Heart left ventricle (tissue), 16 donors: ENCODE measurements at regions not wholly inside any gene's neighbourhood (a gene's known extent, or its start where the extent isn't known, plus 50 kb on each side); places are given as distances from the start of the nearest gene placed in this dataset.
"Not testable (repeated sequence)": the region's sequence is repeated elsewhere in the genome, so short reads cannot be mapped to it uniquely, and the experiment has no call there.

Experiments
- ATAC-seq, 4 donors: fragments of 200-7000 bp; cut with Tn5 transposase; one replicate each; pipeline ENCODE4 v1.9.1; 2020 to 2022; ENCODE audit warnings: moderate library complexity in 4 of 4, mild to moderate bottlenecking in 3 of 4, moderate number of reproducible peaks in 1 of 4
- DNase-seq, 5 donors: peaks; one replicate each; pipeline ENCODE4 v3.0.0-alpha.2; 2020
- H3K27ac ChIP-seq, 12 donors: fragments of 200-600 bp; sonication (generic) in 4 of 12; one replicate each; pipeline versions ENCODE4 v1.5.0 to v1.8.0; 2016 to 2022; ENCODE audit warnings: mild to moderate bottlenecking in 2 of 12
- H3K27me3 ChIP-seq, 9 donors: fragments of 200-600 bp; sonication (generic) in 2 of 9; one replicate each; pipeline versions ENCODE4 v1.5.1 to v1.8.0; 2016 to 2022; ENCODE audit warnings: mild to moderate bottlenecking in 3 of 9
- H3K36me3 ChIP-seq, 9 donors: fragments of 200-600 bp; sonication (generic) in 2 of 9; one replicate each; pipeline versions ENCODE4 v1.5.0 to v1.8.0; 2018 to 2022; ENCODE audit warnings: mild to moderate bottlenecking in 2 of 9
- H3K4me1 ChIP-seq, 12 donors: fragments of 200-600 bp; sonication (generic) in 4 of 12; one replicate each; pipeline versions ENCODE4 v1.5.0 to v1.8.0; 2016 to 2022; ENCODE audit warnings: mild to moderate bottlenecking in 3 of 12
- H3K4me3 ChIP-seq, 12 donors: fragments of 200-600 bp; sonication (generic) in 4 of 12; one replicate each; pipeline versions ENCODE4 v1.5.0 to v1.8.0; 2017 to 2022; ENCODE audit warnings: mild to moderate bottlenecking in 9 of 12, moderate library complexity in 4 of 12
- H3K9me3 ChIP-seq, 12 donors: fragments of 200-600 bp; sonication (generic) in 4 of 12; one replicate each; pipeline versions ENCODE4 v1.5.0 to v1.8.0; 2016 to 2022; ENCODE audit warnings: mild to moderate bottlenecking in 1 of 12
- CTCF ChIP-seq, 12 donors: fragments of 200-600 bp; sonication (generic) in 4 of 12; IDR thresholded peaks; one replicate each; pipeline versions ENCODE4 v1.5.0 to v1.8.0; 2018 to 2022; ENCODE audit warnings: antibody characterized with exemption in 12 of 12, mild to moderate bottlenecking in 5 of 12
- POLR2A ChIP-seq, 2 donors: fragments of 450-650 bp; IDR thresholded peaks; one replicate each; pipeline ENCODE4 v1.6.1; 2017; ENCODE audit warnings: antibody characterized with exemption in 2 of 2, mild to moderate bottlenecking in 2 of 2, moderate library complexity in 2 of 2
- WGBS, 4 donors: extraction: QIAGEN DNeasy Blood & Tissue Kit in 2 of 4; methylation state at CpG; one replicate each; pipeline versions ENCODE4 v1.1.5 to v1.1.7; 2013 to 2018; 5-methylcytosine and 5-hydroxymethylcytosine counted together
- intact Hi-C, 10 donors: fragments of 100-400 bp; cut with DNase I; formaldehyde crosslinking; loops; one replicate each; pipeline versions ENCODE4 v1.11.1 to v1.14.2; 2022
- donor health status: ischemic (EF 13 %, LVEDD 7.1; RV severe dilation, severe dysfunction).
- donor health status: healthy with polysubstance abuse.
- donor health status: DM: no; HTN: yes; CAD: no.
- donor health status: DM: no; HTN: no; CAD: no.
- donor health status: ischemic (EF 25% LVEDD 6.9; RV normal size, moderate dysfunction).
- donor health status: ischemic (EF 25% LVEDD 5.7; RV mildly dilated, moderate dysfunction).
- donor health status: healthy.
- donor health status: DM: yes; HTN: yes; CAD: no.
- donor health status: ischemic (EF 35%, LVEDD 5.7; RV mildly dilated, moderate dysfunction).
- donor health status: nonischemic (EF 11% LVEDD 7.7; RV severe dilation, severe dysfunction).
- donor health status: DM: yes; HTN: yes; CAD: no.
- donor health status: PGD.
- donor health status: ischemic (EF 29% LVEDD 5.4; RV normal size, mild dysfunction).
- donor health status: nonischemic (EF 23%, LVEDD 6.1; RV moderate dilation, normal function).

- Histone ChIP-seq H3K4me3 (no peak overlapping the region), H3K9me3 (no peaks in the 10 kb centered on the region), H3K27me3 (no peaks in the 10 kb centered on the region), H3K4me1 (no peaks in the 10 kb centered on the region), H3K27ac (no peak overlapping the region), H3K36me3 (no peaks in the 10 kb centered on the region)
- intact Hi-C loops: no loop called here
- 81 to 100% (median 88%) methylated on average over 1 of the region's 1 CpG for WGBS, 4 donors
- TF ChIP-seq POLR2A (IDR thresholded peaks at IDR 0.05) (no peak), CTCF (IDR thresholded peaks at IDR 0.05) (no peak)
- ATAC-seq (no peak), DNase-seq (no peak)
Observed at GRCh38 chr7:114140561-114140960, 221.8 kb upstream of the PPP1R3A start.

- H3K27ac ChIP-seq, H3K27me3 ChIP-seq, ATAC-seq, intact Hi-C loops, H3K9me3 ChIP-seq, H3K4me3 ChIP-seq, DNase-seq, H3K36me3 ChIP-seq, H3K4me1 ChIP-seq: not testable (repeated sequence)
- 83 to 92% (median 90%) methylated on average over 5 of the region's 5 CpGs for WGBS, 4 donors
Observed at GRCh38 chr7:114139690-114140089, 220.9 kb upstream of the PPP1R3A start.

GRCh38 chr7:114138587-114138986, 219.8 kb upstream of the PPP1R3A start:
- TF ChIP-seq CTCF (IDR thresholded peaks at IDR 0.05): no peak
- TF ChIP-seq POLR2A (IDR thresholded peaks at IDR 0.05): no peak
- H3K9me3 ChIP-seq: no peaks in the 10 kb centered on the region
- no peaks in the 10 kb centered on the region for H3K27me3 ChIP-seq
- H3K27ac ChIP-seq: no peak overlapping the region
- ATAC-seq (no peak), DNase-seq (no peak)
- no peaks in the 10 kb centered on the region for H3K4me1 ChIP-seq
- no peak overlapping the region for H3K4me3 ChIP-seq
- intact Hi-C loops: no loop called here
- 87 to 92% (median 91%) methylated on average over 5 of the region's 5 CpGs for WGBS, 4 donors
- H3K36me3 ChIP-seq: no peaks in the 10 kb centered on the region

GRCh38 chr7:114133717-114134116, 214.9 kb upstream of the PPP1R3A start:
- no peak overlapping the region for H3K27ac ChIP-seq
- DNase-seq: no peak
- no peaks in the 10 kb centered on the region for H3K4me1 ChIP-seq
- no peaks in the 10 kb centered on the region for H3K27me3 ChIP-seq
- TF ChIP-seq CTCF (IDR thresholded peaks at IDR 0.05) (no peak), POLR2A (IDR thresholded peaks at IDR 0.05) (no peak)
- H3K36me3 ChIP-seq: no peaks in the 10 kb centered on the region
- H3K9me3 ChIP-seq: no peaks in the 10 kb centered on the region
- no peak overlapping the region for H3K4me3 ChIP-seq
- intact Hi-C loops: no loop called here
- no peak for ATAC-seq

- ATAC-seq (no peak), DNase-seq (no peak)
- Histone ChIP-seq H3K36me3 (no peaks in the 10 kb centered on the region), H3K27ac (no peak overlapping the region), H3K27me3 (no peaks in the 10 kb centered on the region), H3K4me3 (no peak overlapping the region), H3K9me3 (no peaks in the 10 kb centered on the region), H3K4me1 (no peaks in the 10 kb centered on the region)
- intact Hi-C loops: no loop called here
- 58 to 65% (median 61%) methylated on average over 3 of the region's 3 CpGs for WGBS, 4 donors
- TF ChIP-seq POLR2A (IDR thresholded peaks at IDR 0.05): no peak
- no peak for TF ChIP-seq CTCF (IDR thresholded peaks at IDR 0.05)
Observed at GRCh38 chr7:114130866-114131265, 212.1 kb upstream of the PPP1R3A start.
